PC-9 (cell line): ENCODE measurements at regions not wholly inside any gene's neighbourhood (a gene's known extent, or its start where the extent isn't known, plus 50 kb on each side); places are given as distances from the start of the nearest gene placed in this dataset.

Source experiments
- EZH2 ChIP-seq: fragments of 200-600 bp; sonication (generic); IDR thresholded peaks from 2 replicates; pipeline ENCODE4 v1.8.0; 2017; ENCODE audit warnings: antibody characterized with exemption, low read depth
- TF ChIP-seq, protein P1 (sequence below): fragments of 200-600 bp; sonication (generic); conservative IDR thresholded peaks from 2 replicates; pipeline ENCODE4 v1.6.1; 2017; ENCODE audit warnings: mixed run types, antibody characterized with exemption, mild to moderate bottlenecking, moderate library complexity

DNA sequence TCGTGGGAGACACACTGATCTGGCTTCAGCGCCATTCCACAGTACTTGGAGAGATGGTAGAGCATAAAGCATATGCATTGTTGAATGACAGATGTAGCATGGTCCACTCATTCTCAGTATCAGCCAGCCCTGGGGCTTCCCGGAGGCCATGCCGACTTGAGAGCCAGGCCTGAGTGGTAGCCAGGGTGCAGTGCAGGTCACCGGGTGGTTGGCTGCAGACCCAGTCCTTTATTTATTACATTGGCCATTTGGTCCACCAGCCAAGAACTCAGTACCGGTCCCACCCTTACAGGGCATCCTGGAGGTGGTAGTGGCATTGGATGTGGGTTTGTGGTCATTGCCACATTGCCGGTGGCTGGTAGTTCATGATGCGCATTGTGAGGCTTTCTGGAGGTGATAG is 121.6 kb upstream of the RTL1 start:
- no peak for TF ChIP-seq EZH2
- TF ChIP-seq, protein P1, sequence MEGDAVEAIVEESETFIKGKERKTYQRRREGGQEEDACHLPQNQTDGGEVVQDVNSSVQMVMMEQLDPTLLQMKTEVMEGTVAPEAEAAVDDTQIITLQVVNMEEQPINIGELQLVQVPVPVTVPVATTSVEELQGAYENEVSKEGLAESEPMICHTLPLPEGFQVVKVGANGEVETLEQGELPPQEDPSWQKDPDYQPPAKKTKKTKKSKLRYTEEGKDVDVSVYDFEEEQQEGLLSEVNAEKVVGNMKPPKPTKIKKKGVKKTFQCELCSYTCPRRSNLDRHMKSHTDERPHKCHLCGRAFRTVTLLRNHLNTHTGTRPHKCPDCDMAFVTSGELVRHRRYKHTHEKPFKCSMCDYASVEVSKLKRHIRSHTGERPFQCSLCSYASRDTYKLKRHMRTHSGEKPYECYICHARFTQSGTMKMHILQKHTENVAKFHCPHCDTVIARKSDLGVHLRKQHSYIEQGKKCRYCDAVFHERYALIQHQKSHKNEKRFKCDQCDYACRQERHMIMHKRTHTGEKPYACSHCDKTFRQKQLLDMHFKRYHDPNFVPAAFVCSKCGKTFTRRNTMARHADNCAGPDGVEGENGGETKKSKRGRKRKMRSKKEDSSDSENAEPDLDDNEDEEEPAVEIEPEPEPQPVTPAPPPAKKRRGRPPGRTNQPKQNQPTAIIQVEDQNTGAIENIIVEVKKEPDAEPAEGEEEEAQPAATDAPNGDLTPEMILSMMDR: no peak
